ENCODE measurements at regions not wholly inside any gene's neighbourhood (a gene's known extent, or its start where the extent isn't known, plus 50 kb on each side); places are given as distances from the start of the nearest gene placed in this dataset.

- TF ChIP-seq EP300 (IDR thresholded peaks at IDR 0.05) (no peak), CTCF (IDR thresholded peaks at IDR 0.05) (no peak)
These were observed 366.2 kb upstream of the TSHZ3 start for GRCh38 chr19:31715249-31715945.

Data from gastroesophageal sphincter (tissue), 3 donors.